ENCODE measurements at regions not wholly inside any gene's neighbourhood (a gene's known extent, or its start where the extent isn't known, plus 50 kb on each side); places are given as distances from the start of the nearest gene placed in this dataset.

DNA sequence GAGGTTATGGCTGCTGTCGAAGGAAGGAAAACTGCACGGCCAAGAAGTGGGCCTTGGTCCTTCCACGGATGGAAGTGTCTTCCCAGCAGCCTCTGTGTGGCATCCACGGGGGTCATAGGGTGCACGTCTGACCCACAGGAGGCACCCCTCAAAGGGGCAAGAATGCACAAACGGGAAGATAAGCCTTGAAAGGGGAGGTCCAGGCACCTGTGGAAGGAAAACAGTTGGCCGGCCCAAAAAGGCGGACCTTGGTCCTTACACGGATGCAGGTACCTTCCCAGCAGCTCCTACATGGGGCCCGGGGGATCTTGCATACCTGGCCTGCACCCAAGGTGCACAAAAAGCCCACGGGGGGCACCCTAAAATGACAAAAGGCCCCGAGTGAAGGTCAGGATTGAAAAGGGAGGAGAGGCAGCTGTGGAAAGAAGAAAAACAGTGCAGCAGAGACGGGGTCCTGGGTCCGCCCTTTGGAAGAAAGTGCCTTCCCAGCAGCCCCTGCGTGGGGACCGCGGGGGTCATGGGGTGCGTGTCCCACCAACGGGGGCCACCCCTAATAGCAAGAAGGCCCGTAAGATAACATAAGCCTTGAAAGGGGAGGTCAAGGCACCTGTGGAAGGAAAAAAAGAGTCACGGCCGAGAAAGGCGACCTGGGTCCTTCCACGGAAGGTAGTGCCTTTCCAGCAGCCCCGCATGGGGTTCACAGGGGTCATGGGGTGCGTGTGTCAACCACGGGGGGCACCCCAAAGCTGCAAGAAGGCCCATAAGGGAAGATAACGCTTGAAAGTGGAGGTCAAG, 276.1 kb downstream of the ALG10 start:
- Mint-ChIP-seq H3K36me3 (ENCODE audit: insufficient read depth, unreplicated experiment) (peaks cover 4% of the 10 kb centered on the region), H3K27ac (ENCODE audit: unreplicated experiment) (no peak overlapping the region), H3K4me1 (ENCODE audit: low read depth, unreplicated experiment) (no peaks in the 10 kb centered on the region), H3K27me3 (ENCODE audit: insufficient read depth, unreplicated experiment) (peaks cover 51% of the 10 kb centered on the region), H3K9me3 (ENCODE audit: unreplicated experiment) (peaks cover 58% of the 10 kb centered on the region), H3K4me3 (ENCODE audit: unreplicated experiment) (no peak overlapping the region)
- ChIA-PET POLR2A (no interaction called here), CTCF (no interaction called here)
- peak in 1 of 2 experiments; percentile 33 for DNase-seq
- Histone ChIP-seq H3K36me3 (ENCODE audit: control insufficient read depth, insufficient read depth, low read length) (no peaks in the 10 kb centered on the region), H3K27me3 (replicated peaks; ENCODE audit: control insufficient read depth, insufficient read depth, low read length) (no peaks in the 10 kb centered on the region), H3K4me3 (ENCODE audit: low read depth, low read length) (no peak overlapping the region), H3K9me3 (peaks cover 47% of the 10 kb centered on the region), H3K4me1 (no peaks in the 10 kb centered on the region)
- BruUV-seq (replicated peaks): no TSS peak
- TF ChIP-seq, protein P1, sequence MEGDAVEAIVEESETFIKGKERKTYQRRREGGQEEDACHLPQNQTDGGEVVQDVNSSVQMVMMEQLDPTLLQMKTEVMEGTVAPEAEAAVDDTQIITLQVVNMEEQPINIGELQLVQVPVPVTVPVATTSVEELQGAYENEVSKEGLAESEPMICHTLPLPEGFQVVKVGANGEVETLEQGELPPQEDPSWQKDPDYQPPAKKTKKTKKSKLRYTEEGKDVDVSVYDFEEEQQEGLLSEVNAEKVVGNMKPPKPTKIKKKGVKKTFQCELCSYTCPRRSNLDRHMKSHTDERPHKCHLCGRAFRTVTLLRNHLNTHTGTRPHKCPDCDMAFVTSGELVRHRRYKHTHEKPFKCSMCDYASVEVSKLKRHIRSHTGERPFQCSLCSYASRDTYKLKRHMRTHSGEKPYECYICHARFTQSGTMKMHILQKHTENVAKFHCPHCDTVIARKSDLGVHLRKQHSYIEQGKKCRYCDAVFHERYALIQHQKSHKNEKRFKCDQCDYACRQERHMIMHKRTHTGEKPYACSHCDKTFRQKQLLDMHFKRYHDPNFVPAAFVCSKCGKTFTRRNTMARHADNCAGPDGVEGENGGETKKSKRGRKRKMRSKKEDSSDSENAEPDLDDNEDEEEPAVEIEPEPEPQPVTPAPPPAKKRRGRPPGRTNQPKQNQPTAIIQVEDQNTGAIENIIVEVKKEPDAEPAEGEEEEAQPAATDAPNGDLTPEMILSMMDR (IDR thresholded peaks at IDR 0.05; ENCODE audit: insufficient read depth in 1 of 2, low read depth in 1 of 2, low read length in 1 of 2, severe bottlenecking in 1 of 2, unreplicated experiment in 1 of 2): no peak
- intact Hi-C loops (cut with micrococcal nuclease; ENCODE audit: unreplicated experiment): no loop called here

DNA sequence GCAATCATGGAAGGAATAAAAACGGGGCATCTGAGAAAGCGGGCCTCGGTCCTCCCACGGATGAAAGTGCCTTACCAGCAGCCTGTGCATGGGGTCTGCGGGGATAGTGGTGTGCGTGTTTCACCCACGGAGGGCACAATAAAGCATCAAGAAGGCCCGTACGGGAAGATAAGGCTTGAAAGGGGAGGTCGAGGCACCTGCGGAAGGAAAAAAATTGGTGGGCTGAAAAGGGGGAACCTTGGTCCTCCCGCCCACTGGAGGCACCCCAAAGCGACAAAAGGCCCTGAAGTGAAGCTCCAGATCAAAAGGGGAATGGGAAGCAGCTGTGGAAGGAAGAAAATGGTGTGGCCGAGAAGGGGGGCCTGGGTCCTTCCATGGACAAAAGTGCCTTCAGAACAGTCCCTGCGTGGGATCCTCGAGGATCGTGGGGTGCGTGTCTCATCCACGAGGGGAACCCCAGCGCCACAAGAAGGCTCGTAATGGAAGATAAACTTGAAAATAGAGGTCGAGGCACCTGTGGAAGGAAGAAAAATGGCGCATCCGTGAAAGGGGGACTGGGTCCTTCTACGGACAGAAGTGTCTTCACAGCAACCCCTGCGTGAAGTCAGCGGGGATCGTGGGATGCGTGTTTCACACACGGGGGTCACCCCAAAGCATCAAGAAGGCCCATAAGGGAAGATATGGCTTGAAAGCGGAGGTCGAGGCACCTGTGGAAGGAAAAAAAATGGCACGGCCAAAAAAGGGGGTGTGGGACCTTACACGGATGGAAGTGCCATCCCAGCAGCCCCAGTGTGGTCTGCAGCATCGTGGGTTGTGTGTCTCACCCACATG, 276.9 kb downstream of the ALG10 start:
- ChIA-PET POLR2A (no interaction called here), CTCF (no interaction called here)
- Histone ChIP-seq H3K4me1 (no peaks in the 10 kb centered on the region), H3K9me3 (peaks cover 48% of the 10 kb centered on the region), H3K27me3 (replicated peaks; ENCODE audit: control insufficient read depth, insufficient read depth, low read length) (no peaks in the 10 kb centered on the region), H3K4me3 (ENCODE audit: low read depth, low read length) (no peak overlapping the region), H3K36me3 (ENCODE audit: control insufficient read depth, insufficient read depth, low read length) (no peaks in the 10 kb centered on the region)
- intact Hi-C loops (cut with micrococcal nuclease; ENCODE audit: unreplicated experiment): no loop called here
- BruUV-seq (replicated peaks): no TSS peak
- DNase-seq: peak in 1 of 2 experiments; percentile 27
- TF ChIP-seq, protein P1 (IDR thresholded peaks at IDR 0.05; ENCODE audit: insufficient read depth in 1 of 2, low read depth in 1 of 2, low read length in 1 of 2, severe bottlenecking in 1 of 2, unreplicated experiment in 1 of 2): no peak
- Mint-ChIP-seq H3K4me1 (ENCODE audit: low read depth, unreplicated experiment) (no peaks in the 10 kb centered on the region), H3K4me3 (ENCODE audit: unreplicated experiment) (no peak overlapping the region), H3K27ac (ENCODE audit: unreplicated experiment) (no peak overlapping the region), H3K36me3 (ENCODE audit: insufficient read depth, unreplicated experiment) (peaks cover 9% of the 10 kb centered on the region), H3K9me3 (ENCODE audit: unreplicated experiment) (peaks cover 57% of the 10 kb centered on the region), H3K27me3 (ENCODE audit: insufficient read depth, unreplicated experiment) (peaks cover 53% of the 10 kb centered on the region)

DNA sequence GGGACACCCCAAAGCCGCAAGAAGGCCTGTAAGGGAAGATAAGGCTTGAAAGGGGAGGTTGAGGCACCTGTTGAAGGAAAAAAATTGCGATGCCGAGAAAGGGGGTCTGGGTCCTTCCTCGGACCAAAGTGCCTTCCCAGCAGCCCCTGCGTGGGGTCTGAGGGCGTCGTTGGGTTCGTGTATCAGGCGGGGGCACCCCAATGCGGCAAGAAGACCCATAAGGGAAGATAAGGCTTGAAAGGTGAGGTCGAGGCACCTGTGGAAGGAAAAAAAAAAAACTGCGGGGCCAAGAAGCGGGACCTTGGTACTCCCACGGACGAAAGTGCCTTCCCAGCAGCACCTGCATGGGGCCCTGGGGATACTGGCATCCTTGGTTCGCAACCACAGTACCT, 277.5 kb downstream of the ALG10 start:
- TF ChIP-seq, protein P1 (IDR thresholded peaks at IDR 0.05; ENCODE audit: insufficient read depth in 1 of 2, low read depth in 1 of 2, low read length in 1 of 2, severe bottlenecking in 1 of 2, unreplicated experiment in 1 of 2): no peak
- no TSS peak for BruUV-seq (replicated peaks)
- no peak for DNase-seq
- ChIA-PET CTCF (no interaction called here), POLR2A (no interaction called here)
- H3K4me1 Mint-ChIP-seq (ENCODE audit: low read depth, unreplicated experiment): no peaks in the 10 kb centered on the region
- intact Hi-C loops (cut with micrococcal nuclease; ENCODE audit: unreplicated experiment): no loop called here
- H3K27me3 ChIP-seq (replicated peaks; ENCODE audit: control insufficient read depth, insufficient read depth, low read length): no peaks in the 10 kb centered on the region
- H3K9me3 Mint-ChIP-seq (ENCODE audit: unreplicated experiment): peaks cover 53% of the 10 kb centered on the region
- no peaks in the 10 kb centered on the region for H3K36me3 ChIP-seq (ENCODE audit: control insufficient read depth, insufficient read depth, low read length)
- no peaks in the 10 kb centered on the region for H3K4me1 ChIP-seq
- no peak overlapping the region for H3K4me3 ChIP-seq (ENCODE audit: low read depth, low read length)
- H3K27me3 Mint-ChIP-seq (ENCODE audit: insufficient read depth, unreplicated experiment): peaks cover 59% of the 10 kb centered on the region
- no peak overlapping the region for H3K27ac Mint-ChIP-seq (ENCODE audit: unreplicated experiment)
- H3K9me3 ChIP-seq: peaks cover 50% of the 10 kb centered on the region
- H3K4me3 Mint-ChIP-seq (ENCODE audit: unreplicated experiment): no peak overlapping the region
- H3K36me3 Mint-ChIP-seq (ENCODE audit: insufficient read depth, unreplicated experiment): peaks cover 9% of the 10 kb centered on the region
